HEK293 (cell line): ENCODE measurements at regions not wholly inside any gene's neighbourhood (a gene's known extent, or its start where the extent isn't known, plus 50 kb on each side); places are given as distances from the start of the nearest gene placed in this dataset.

Experiments
- CTCF ChIA-PET: fragments of 350-600 bp; formaldehyde crosslinking; extraction: SDS; loops from one replicate; lab custom pipeline; 2021; ENCODE audit warnings: antibody characterized with exemption; lab: Yijun Ruan, JAX
- POLR2A ChIA-PET: fragments of 300-600 bp; formaldehyde crosslinking; extraction: SDS; loops from one replicate; lab custom pipeline; 2020; ENCODE audit warnings: antibody characterized with exemption, inconsistent platforms; lab: Yijun Ruan, JAX
- H3K27ac ChIP-seq: fragments of 200-500 bp; sonication (Bioruptor generic); 2 replicates; pipeline ENCODE4 v1.5.1; 2014; ENCODE audit warnings: low read depth, low read length, control low read depth, inconsistent platforms; ENCODE audit errors: extremely low read depth
- H3K36me3 ChIP-seq, 2 experiments: fragments of 200-500 bp in 1 of 2; sonication (Bioruptor generic) in 1 of 2; 1 replicate in 1 of 2; 2 replicates in 1 of 2; pipeline ENCODE4 v1.5.1; 2014 to 2017; ENCODE audit warnings: inconsistent platforms in 2 of 2, low read length in 2 of 2; ENCODE audit not compliant: control insufficient read depth in 2 of 2, insufficient read depth in 1 of 2
- H3K4me1 ChIP-seq: fragments of 200-500 bp; sonication (Bioruptor generic); 2 replicates; pipeline ENCODE4 v1.5.1; 2014; ENCODE audit warnings: mild to moderate bottlenecking, low read length, inconsistent platforms; ENCODE audit not compliant: control insufficient read depth, insufficient read depth
- H3K4me3 ChIP-seq: 2 replicates; pipeline ENCODE4 v1.5.1; 2011; ENCODE audit warnings: low read depth, mild to moderate bottlenecking, control low read depth, low read length, moderate library complexity
- H3K9me3 ChIP-seq: fragments of 200-500 bp; sonication (Bioruptor generic); 2 replicates; pipeline ENCODE4 v1.5.1; 2014; ENCODE audit warnings: low read depth, low read length, inconsistent platforms; ENCODE audit not compliant: control insufficient read depth, insufficient read depth
- KLF8 ChIP-seq: fragments of 450-650 bp; formaldehyde crosslinking; IDR thresholded peaks from 2 replicates; pipeline ENCODE4 v1.5.1; 2016; ENCODE audit warnings: missing biosample characterization, missing genetic modification characterization
- SETDB1 ChIP-seq: IDR thresholded peaks from one replicate; pipeline ENCODE4 v1.6.1; 2017; ENCODE audit warnings: mild to moderate bottlenecking, low read length, moderate library complexity, mixed read lengths; ENCODE audit not compliant: insufficient read length
- YY1 ChIP-seq: fragments of 450-650 bp; formaldehyde crosslinking; IDR thresholded peaks from 2 replicates; pipeline ENCODE4 v1.5.1; 2018; ENCODE audit warnings: missing biosample characterization, missing genetic modification characterization
- ZBTB1 ChIP-seq: fragments of 450-650 bp; formaldehyde crosslinking; IDR thresholded peaks from 2 replicates; pipeline ENCODE4 v1.5.1; 2016; ENCODE audit warnings: missing biosample characterization, missing genetic modification characterization
- ZBTB17 ChIP-seq: fragments of 450-650 bp; formaldehyde crosslinking; IDR thresholded peaks from 2 replicates; pipeline ENCODE4 v1.5.1; 2016; ENCODE audit warnings: missing biosample characterization, missing genetic modification characterization
- ZNF16 ChIP-seq: fragments of 450-650 bp; formaldehyde crosslinking; IDR thresholded peaks from 2 replicates; pipeline ENCODE4 v1.5.1; 2016; ENCODE audit warnings: low read depth, missing biosample characterization, missing genetic modification characterization
- ZNF202 ChIP-seq: fragments of 450-650 bp; formaldehyde crosslinking; IDR thresholded peaks from 2 replicates; pipeline ENCODE4 v1.5.1; 2016; ENCODE audit warnings: missing biosample characterization, missing genetic modification characterization, borderline replicate concordance
- ZNF214 ChIP-seq: fragments of 450-650 bp; formaldehyde crosslinking; IDR thresholded peaks from 2 replicates; pipeline ENCODE4 v1.5.1; 2017; ENCODE audit warnings: missing biosample characterization, mild to moderate bottlenecking, missing genetic modification characterization, borderline replicate concordance
- ZNF292 ChIP-seq: fragments of 450-650 bp; formaldehyde crosslinking; IDR thresholded peaks from 2 replicates; pipeline ENCODE4 v1.5.1; 2016; ENCODE audit warnings: low read depth, missing biosample characterization, missing genetic modification characterization, borderline replicate concordance
- ZNF544 ChIP-seq: fragments of 450-650 bp; formaldehyde crosslinking; IDR thresholded peaks from 2 replicates; pipeline ENCODE4 v1.5.0; 2017; ENCODE audit warnings: missing biosample characterization, missing genetic modification characterization
- ZNF561 ChIP-seq: fragments of 450-650 bp; IDR thresholded peaks from 2 replicates; pipeline ENCODE4 v1.5.1; 2018; ENCODE audit warnings: missing biosample characterization, missing genetic modification characterization, borderline replicate concordance
- ZNF571 ChIP-seq: fragments of 450-650 bp; formaldehyde crosslinking; IDR thresholded peaks from 2 replicates; pipeline ENCODE4 v1.5.0; 2017; ENCODE audit warnings: missing biosample characterization, missing genetic modification characterization
- ZNF658 ChIP-seq: fragments of 450-650 bp; formaldehyde crosslinking; IDR thresholded peaks from 2 replicates; pipeline ENCODE4; 2016; ENCODE audit warnings: missing biosample characterization, missing genetic modification characterization
- ZNF670 ChIP-seq: fragments of 450-650 bp; formaldehyde crosslinking; IDR thresholded peaks from 2 replicates; pipeline ENCODE4 v1.5.1; 2016; ENCODE audit warnings: missing biosample characterization, missing genetic modification characterization, low read depth
- ZNF677 ChIP-seq: fragments of 450-650 bp; IDR thresholded peaks from 2 replicates; pipeline ENCODE4 v1.5.0; 2018; ENCODE audit warnings: missing biosample characterization, mild to moderate bottlenecking, missing genetic modification characterization, moderate library complexity
- ZNF701 ChIP-seq: fragments of 450-650 bp; formaldehyde crosslinking; IDR thresholded peaks from 2 replicates; pipeline ENCODE4 v1.5.1; 2016; ENCODE audit warnings: missing biosample characterization, missing genetic modification characterization
- ZNF830 ChIP-seq: fragments of 450-650 bp; IDR thresholded peaks from 2 replicates; pipeline ENCODE4 v1.5.0; 2018; ENCODE audit warnings: missing biosample characterization, missing genetic modification characterization, low read depth, mild to moderate bottlenecking, moderate library complexity
- TF ChIP-seq, protein P1 (sequence below): fragments of 450-650 bp; formaldehyde crosslinking; IDR thresholded peaks from 2 replicates; pipeline ENCODE4 v1.5.1; 2016; ENCODE audit warnings: missing biosample characterization, missing genetic modification characterization
- TF ChIP-seq, protein P2 (sequence below): fragments of 450-650 bp; formaldehyde crosslinking; IDR thresholded peaks from 2 replicates; pipeline ENCODE4 v1.5.0; 2017; ENCODE audit warnings: missing biosample characterization, missing genetic modification characterization, borderline replicate concordance
- TF ChIP-seq, protein P3 (sequence below): fragments of 450-650 bp; formaldehyde crosslinking; IDR thresholded peaks from 2 replicates; pipeline ENCODE4 v1.5.1; 2016; ENCODE audit warnings: missing biosample characterization, missing genetic modification characterization
- TF ChIP-seq, protein P4 (sequence below): fragments of 450-650 bp; formaldehyde crosslinking; conservative IDR thresholded peaks from 2 replicates; pipeline ENCODE4 v1.5.1; 2016; ENCODE audit warnings: low read depth, missing biosample characterization, missing genetic modification characterization

DNA sequence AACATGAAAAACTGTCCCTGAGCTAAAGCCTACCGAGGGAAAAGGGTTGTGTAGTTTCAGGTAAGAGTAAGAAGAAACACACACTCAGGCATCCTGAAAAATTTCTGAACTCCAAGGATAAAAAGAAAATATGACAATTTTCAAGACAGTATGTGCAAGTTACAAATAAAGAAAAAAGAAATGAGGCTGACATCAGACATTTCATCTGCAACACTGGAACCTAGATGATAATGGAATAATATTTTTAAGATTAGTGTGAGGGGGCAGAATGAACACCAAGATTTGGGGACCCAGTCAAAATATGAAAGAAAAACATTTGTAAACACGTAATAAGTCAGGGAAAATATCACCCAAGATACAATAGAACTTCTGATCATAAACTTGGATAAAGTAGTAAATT, 135.9 kb upstream of the PSMD7 start:
- no peak for TF ChIP-seq ZNF830
- TF ChIP-seq SETDB1 = peak; percentile 71
- no peak for TF ChIP-seq ZNF214 (tag by site-specific recombination)
- TF ChIP-seq, all 188 proteins: peak for 1
- Histone ChIP-seq H3K4me1 (no peaks in the 10 kb centered on the region), H3K36me3 (no peaks in the 10 kb centered on the region), H3K4me3 (no peak overlapping the region), H3K27ac (no peak overlapping the region), H3K9me3 (no peaks in the 10 kb centered on the region)
- POLR2A ChIA-PET = no interaction called here
- CTCF ChIA-PET = no interaction called here

DNA sequence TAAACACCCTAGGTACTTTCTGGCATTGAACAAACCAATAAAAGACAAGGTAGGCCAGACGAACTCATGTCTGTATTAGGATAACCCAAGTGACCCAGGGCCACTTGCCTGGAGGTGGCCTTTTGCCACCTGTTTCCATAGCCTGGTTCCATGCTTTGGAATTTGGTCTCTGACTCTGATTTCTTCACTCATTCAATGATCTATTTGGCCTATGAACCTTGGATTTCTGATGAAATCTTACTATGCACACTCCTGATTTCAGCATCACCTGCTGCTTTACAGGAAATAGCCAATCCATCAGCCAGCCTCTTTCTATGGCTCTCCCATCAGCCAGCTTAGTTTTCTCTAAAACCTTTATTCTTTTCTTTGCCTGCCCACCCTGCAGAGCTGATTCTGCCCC, 142.8 kb upstream of the PSMD7 start:
- H3K9me3 ChIP-seq = no peaks in the 10 kb centered on the region
- no peak overlapping the region for H3K27ac ChIP-seq
- no peak overlapping the region for H3K4me3 ChIP-seq
- ChIA-PET CTCF (no interaction called here), POLR2A (no interaction called here)
- TF ChIP-seq, protein P1, sequence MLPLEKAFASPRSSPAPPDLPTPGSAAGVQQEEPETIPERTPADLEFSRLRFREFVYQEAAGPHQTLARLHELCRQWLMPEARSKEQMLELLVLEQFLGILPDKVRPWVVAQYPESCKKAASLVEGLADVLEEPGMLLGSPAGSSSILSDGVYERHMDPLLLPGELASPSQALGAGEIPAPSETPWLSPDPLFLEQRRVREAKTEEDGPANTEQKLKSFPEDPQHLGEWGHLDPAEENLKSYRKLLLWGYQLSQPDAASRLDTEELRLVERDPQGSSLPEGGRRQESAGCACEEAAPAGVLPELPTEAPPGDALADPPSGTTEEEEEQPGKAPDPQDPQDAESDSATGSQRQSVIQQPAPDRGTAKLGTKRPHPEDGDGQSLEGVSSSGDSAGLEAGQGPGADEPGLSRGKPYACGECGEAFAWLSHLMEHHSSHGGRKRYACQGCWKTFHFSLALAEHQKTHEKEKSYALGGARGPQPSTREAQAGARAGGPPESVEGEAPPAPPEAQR (tag by site-specific recombination) = no peak
- TF ChIP-seq ZNF544 (tag by site-specific recombination) (no peak), ZBTB1 (no peak), ZNF202 (tag by site-specific recombination) (no peak), ZNF670 (tag by site-specific recombination) (no peak), ZNF16 (tag by site-specific recombination) (no peak), ZBTB17 (tag by site-specific recombination) (no peak), ZNF658 (tag by site-specific recombination) (no peak), ZNF677 (tag by site-specific recombination) (no peak), YY1 (no peak), ZNF561 (tag by site-specific recombination) (no peak), ZNF701 (tag by site-specific recombination) (no peak), ZNF571 (tag by site-specific recombination) (no peak), KLF8 (no peak), ZNF292 (tag by site-specific recombination) (no peak)
- TF ChIP-seq, protein P2, sequence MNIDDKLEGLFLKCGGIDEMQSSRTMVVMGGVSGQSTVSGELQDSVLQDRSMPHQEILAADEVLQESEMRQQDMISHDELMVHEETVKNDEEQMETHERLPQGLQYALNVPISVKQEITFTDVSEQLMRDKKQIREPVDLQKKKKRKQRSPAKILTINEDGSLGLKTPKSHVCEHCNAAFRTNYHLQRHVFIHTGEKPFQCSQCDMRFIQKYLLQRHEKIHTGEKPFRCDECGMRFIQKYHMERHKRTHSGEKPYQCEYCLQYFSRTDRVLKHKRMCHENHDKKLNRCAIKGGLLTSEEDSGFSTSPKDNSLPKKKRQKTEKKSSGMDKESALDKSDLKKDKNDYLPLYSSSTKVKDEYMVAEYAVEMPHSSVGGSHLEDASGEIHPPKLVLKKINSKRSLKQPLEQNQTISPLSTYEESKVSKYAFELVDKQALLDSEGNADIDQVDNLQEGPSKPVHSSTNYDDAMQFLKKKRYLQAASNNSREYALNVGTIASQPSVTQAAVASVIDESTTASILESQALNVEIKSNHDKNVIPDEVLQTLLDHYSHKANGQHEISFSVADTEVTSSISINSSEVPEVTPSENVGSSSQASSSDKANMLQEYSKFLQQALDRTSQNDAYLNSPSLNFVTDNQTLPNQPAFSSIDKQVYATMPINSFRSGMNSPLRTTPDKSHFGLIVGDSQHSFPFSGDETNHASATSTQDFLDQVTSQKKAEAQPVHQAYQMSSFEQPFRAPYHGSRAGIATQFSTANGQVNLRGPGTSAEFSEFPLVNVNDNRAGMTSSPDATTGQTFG (tag by site-specific recombination) = no peak
- TF ChIP-seq, protein P3, sequence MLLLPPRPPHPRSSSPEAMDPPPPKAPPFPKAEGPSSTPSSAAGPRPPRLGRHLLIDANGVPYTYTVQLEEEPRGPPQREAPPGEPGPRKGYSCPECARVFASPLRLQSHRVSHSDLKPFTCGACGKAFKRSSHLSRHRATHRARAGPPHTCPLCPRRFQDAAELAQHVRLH (tag by site-specific recombination) = no peak
- TF ChIP-seq, protein P4, sequence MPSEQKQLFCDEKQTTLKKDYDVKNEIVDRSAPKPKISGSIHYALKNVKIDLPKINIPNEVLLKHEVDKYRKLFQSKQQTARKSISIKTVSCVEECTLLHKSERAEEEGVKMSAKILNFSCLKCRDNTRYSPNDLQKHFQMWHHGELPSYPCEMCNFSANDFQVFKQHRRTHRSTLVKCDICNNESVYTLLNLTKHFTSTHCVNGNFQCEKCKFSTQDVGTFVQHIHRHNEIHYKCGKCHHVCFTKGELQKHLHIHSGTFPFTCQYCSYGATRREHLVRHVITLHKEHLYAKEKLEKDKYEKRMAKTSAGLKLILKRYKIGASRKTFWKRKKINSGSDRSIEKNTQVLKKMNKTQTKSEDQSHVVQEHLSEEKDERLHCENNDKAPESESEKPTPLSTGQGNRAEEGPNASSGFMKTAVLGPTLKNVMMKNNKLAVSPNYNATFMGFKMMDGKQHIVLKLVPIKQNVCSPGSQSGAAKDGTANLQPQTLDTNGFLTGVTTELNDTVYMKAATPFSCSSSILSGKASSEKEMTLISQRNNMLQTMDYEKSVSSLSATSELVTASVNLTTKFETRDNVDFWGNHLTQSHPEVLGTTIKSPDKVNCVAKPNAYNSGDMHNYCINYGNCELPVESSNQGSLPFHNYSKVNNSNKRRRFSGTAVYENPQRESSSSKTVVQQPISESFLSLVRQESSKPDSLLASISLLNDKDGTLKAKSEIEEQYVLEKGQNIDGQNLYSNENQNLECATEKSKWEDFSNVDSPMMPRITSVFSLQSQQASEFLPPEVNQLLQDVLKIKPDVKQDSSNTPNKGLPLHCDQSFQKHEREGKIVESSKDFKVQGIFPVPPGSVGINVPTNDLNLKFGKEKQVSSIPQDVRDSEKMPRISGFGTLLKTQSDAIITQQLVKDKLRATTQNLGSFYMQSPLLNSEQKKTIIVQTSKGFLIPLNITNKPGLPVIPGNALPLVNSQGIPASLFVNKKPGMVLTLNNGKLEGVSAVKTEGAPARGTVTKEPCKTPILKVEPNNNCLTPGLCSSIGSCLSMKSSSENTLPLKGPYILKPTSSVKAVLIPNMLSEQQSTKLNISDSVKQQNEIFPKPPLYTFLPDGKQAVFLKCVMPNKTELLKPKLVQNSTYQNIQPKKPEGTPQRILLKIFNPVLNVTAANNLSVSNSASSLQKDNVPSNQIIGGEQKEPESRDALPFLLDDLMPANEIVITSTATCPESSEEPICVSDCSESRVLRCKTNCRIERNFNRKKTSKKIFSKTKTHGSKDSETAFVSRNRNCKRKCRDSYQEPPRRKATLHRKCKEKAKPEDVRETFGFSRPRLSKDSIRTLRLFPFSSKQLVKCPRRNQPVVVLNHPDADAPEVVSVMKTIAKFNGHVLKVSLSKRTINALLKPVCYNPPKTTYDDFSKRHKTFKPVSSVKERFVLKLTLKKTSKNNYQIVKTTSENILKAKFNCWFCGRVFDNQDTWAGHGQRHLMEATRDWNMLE (tag by site-specific recombination) = no peak
- no peaks in the 10 kb centered on the region for H3K4me1 ChIP-seq
- no peaks in the 10 kb centered on the region for H3K36me3 ChIP-seq
